IMR-90 (cell line): ENCODE measurements at regions not wholly inside any gene's neighbourhood (a gene's known extent, or its start where the extent isn't known, plus 50 kb on each side); places are given as distances from the start of the nearest gene placed in this dataset.

ENCODE experiments used
- BHLHE40 ChIP-seq: fragments of 150-350 bp; IDR thresholded peaks from 2 replicates; pipeline ENCODE4 v1.6.1; 2016; ENCODE audit warnings: mild to moderate bottlenecking, low read depth, low read length
- CEBPB ChIP-seq: IDR thresholded peaks from 2 replicates; pipeline ENCODE4 v1.6.1; 2012; ENCODE audit warnings: low read depth, low read length, improper control_type of control experiment
- CHD1 ChIP-seq: IDR thresholded peaks from 2 replicates; pipeline ENCODE4 v1.6.1; 2012; ENCODE audit warnings: low read depth, low read length, improper control_type of control experiment
- CTCF ChIP-seq: conservative IDR thresholded peaks from 2 replicates; pipeline ENCODE4 v1.5.1; 2012; ENCODE audit warnings: mild to moderate bottlenecking, low read depth, low read length, improper control_type of control experiment
- ELK1 ChIP-seq: fragments of 150-350 bp; IDR thresholded peaks from 2 replicates; pipeline ENCODE4 v1.6.1; 2016; ENCODE audit warnings: low read depth, mild to moderate bottlenecking, low read length, moderate library complexity, borderline replicate concordance
- FOS ChIP-seq: fragments of 150-350 bp; IDR thresholded peaks from 2 replicates; pipeline ENCODE4 v1.6.1; 2016; ENCODE audit warnings: low read depth, low read length
- MAFK ChIP-seq: IDR thresholded peaks from 2 replicates; pipeline ENCODE4 v1.6.1; 2012; ENCODE audit warnings: low read depth, low read length, improper control_type of control experiment
- MXI1 ChIP-seq: IDR thresholded peaks from 2 replicates; pipeline ENCODE4 v1.6.1; 2012; ENCODE audit warnings: low read depth, mild to moderate bottlenecking, low read length, moderate library complexity, borderline replicate concordance
- NFE2L2 ChIP-seq: fragments of 150-350 bp; IDR thresholded peaks from 2 replicates; pipeline ENCODE4 v1.6.1; 2016; ENCODE audit warnings: low read depth, mild to moderate bottlenecking, low read length
- POLR2A ChIP-seq: IDR thresholded peaks from 2 replicates; pipeline ENCODE4 v1.6.1; 2012; ENCODE audit warnings: mild to moderate bottlenecking, low read depth, low read length
- RAD21 ChIP-seq: IDR thresholded peaks from 2 replicates; pipeline ENCODE4 v1.6.1; 2012; ENCODE audit warnings: low read length, improper control_type of control experiment
- RCOR1 ChIP-seq: IDR thresholded peaks from 2 replicates; pipeline ENCODE4 v1.6.1; 2012; ENCODE audit warnings: mild to moderate bottlenecking, low read length, improper control_type of control experiment; ENCODE audit not compliant: insufficient replicate concordance
- RFX5 ChIP-seq: IDR thresholded peaks from 2 replicates; pipeline ENCODE4 v1.8.0; 2012; ENCODE audit warnings: low read depth, mild to moderate bottlenecking, low read length, moderate library complexity
- USF2 ChIP-seq: fragments of 150-350 bp; IDR thresholded peaks from 2 replicates; pipeline ENCODE4 v1.6.1; 2017; ENCODE audit warnings: mild to moderate bottlenecking, antibody characterized with exemption, low read length, low read depth

- TF ChIP-seq POLR2A (no peak), CTCF (no peak), USF2 (no peak), MAFK (no peak), BHLHE40 (no peak), RAD21 (no peak), RFX5 (no peak), RCOR1 (no peak), NFE2L2 (no peak), MXI1 (no peak), FOS (no peak), ELK1 (no peak), CEBPB (no peak), CHD1 (no peak)
Measured at GRCh38 chr2:79223539-79223938, 64.0 kb upstream of the REG3A start.
